GM10266 (cell line): ENCODE measurements at regions not wholly inside any gene's neighbourhood (a gene's known extent, or its start where the extent isn't known, plus 50 kb on each side); places are given as distances from the start of the nearest gene placed in this dataset.

Experiments
- DNase-seq: peaks from one replicate; pipeline ENCODE4 v3.0.0; 2012; ENCODE audit errors: extremely low spot score
- CTCF ChIP-seq: IDR thresholded peaks from 2 replicates; pipeline ENCODE4 v1.5.1; 2012; ENCODE audit warnings: mild to moderate bottlenecking, low read depth; ENCODE audit not compliant: control insufficient read depth, insufficient read depth; ENCODE audit errors: missing control alignments

GRCh38 chr1:208597571-208597970 lies 353.4 kb upstream of the PLXNA2 start:
- no peak for DNase-seq
- no peak for TF ChIP-seq CTCF

GRCh38 chr1:208598021-208598420 lies 353.8 kb upstream of the PLXNA2 start:
- no peak for TF ChIP-seq CTCF
- DNase-seq = no peak

GRCh38 chr1:208599063-208599462 lies 354.9 kb upstream of the PLXNA2 start:
- no peak for TF ChIP-seq CTCF
- DNase-seq = no peak

DNA sequence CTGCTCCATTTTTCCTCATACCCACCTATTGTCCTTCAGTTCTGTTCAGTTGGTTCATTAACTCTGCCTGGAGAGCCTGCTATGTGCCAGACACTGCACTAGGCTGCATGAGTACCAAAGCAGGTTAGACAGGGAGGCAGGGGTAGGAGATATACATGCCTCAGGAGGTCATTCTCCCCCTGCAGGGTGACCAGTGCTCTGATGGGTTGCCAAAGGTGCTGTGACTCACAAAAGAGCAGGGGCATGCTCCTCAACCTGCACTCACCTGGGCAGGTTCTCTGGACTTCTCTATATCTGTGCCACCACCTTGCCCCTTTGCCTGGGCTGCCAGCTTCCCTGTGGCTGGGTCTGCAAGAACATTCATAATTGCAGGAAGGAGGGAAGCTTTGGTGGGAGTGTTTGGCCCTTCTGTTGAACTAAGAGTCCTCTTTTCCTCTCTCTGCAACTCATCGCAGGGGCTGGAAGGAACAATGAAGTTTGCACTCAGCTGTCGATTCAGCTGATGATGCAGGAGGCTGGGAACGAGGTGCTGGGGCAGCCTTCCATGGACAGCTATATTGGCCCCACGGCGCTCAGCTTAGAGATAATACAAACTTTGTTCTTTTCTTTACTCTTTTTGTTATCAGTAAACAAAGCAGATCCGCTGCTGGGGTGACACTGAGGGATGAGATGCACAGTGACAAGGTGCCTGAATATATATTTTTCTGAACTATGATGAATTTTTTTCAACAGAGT lies 356.4 kb upstream of the PLXNA2 start:
- DNase-seq = no peak
- TF ChIP-seq CTCF = no peak

DNA sequence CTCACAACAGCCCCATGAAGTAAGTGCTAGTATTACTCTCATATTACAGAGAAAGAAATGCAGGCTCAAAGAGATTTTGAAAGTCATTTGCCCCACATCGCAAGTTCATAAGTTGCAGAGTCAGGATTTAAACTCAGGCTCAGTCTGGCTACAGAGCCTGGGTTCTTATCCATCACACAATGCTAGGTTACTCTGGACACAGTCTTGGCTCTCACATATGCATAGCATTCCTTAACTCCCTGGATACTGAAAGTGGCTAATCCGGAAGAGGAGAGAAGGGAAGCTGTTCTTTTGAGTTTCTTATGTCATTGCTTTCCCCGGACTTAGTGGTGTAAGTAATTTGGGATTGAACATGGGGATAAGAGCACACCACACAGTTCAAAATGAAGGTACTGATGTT lies 357.4 kb upstream of the PLXNA2 start:
- TF ChIP-seq CTCF = no peak
- DNase-seq = no peak

- no peak for DNase-seq
- no peak for TF ChIP-seq CTCF
These were observed 359.5 kb upstream of the PLXNA2 start for GRCh38 chr1:208603721-208604120.

GRCh38 chr1:208604295-208604694 lies 360.1 kb upstream of the PLXNA2 start:
- DNase-seq = peak; percentile 58
- no peak for TF ChIP-seq CTCF
